Bone marrow (tissue), 2 donors: ENCODE measurements at regions not wholly inside any gene's neighbourhood (a gene's known extent, or its start where the extent isn't known, plus 50 kb on each side); places are given as distances from the start of the nearest gene placed in this dataset.

Experiments
- DNase-seq, 2 donors: peaks; one replicate each; lab custom pipeline; 2025; lab: John Stamatoyannopoulos, UW

DNA sequence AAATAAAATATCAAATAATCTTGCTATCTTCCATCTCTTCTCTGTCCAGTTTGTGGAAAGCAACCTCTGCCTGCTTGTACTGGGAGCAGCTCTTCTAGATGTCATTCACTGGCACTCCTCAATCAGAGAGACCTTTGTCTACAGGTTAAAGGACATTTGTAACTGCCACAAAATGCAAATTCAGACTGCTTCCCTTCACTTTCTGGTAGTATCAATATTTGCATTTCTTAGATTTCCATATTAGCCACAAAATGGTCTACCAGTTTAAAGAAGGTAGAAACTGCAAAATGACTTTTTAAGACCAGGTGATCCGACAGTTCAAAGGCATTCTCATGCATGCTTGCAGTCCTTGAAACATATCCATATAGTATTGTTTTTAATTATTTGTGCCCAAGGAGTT is 51.7 kb upstream of the RCN1 start:
- DNase-seq = no peak

DNA sequence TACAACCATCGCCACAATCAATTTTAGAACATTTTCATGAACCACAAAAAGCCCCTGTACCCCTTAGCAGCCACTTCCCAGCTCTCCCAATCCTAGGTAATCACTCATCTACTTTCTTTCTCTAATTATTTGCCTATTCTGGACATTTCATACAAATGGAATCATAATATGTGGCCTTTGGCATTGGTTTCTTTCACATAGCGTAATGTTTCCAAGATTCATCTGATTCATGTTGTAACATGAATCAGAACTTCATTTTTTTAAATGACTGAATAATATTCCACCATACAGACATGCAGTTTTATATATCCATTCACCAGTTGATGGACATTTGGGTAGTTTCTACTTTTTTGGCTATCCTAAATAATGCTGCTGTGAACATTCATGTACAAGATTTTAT is 56.2 kb upstream of the RCN1 start:
- no peak for DNase-seq

DNA sequence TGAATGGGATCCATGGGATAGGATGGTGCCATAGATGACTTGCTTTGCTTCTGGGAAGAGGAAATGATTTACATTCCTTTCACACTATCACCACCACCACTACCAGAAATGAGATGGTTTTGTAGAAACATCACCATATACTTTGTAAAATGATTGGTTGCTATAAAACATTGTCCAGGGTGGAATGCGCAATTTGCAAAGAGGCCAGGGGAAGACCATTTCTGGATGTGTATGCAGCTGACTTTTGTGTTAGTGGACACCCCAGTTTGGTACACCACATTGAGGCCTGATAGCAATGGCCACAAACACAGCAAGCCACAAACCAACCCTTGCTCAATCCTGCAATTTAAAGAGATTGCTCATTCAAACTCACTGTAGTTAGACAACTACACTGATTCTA is 56.7 kb upstream of the RCN1 start:
- no peak for DNase-seq

DNA sequence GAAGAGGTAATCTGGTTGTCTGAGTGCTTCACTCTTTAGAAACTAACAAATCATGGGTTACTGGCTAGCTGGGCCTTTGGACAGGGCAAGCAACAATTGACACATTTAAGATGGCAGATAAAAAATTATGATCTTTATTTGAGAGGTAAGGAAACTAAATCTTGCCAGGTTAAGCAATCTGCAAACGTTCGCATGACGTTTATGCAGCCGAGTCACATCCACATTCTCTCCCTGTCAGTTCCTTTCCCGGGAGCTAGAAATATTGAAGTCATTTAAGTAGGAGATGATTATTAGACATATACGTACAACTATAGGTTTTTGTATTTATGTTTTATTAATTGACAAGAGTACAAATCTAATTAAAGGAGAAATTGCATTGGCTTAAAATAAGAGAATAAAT is 57.4 kb upstream of the RCN1 start:
- no peak for DNase-seq

DNA sequence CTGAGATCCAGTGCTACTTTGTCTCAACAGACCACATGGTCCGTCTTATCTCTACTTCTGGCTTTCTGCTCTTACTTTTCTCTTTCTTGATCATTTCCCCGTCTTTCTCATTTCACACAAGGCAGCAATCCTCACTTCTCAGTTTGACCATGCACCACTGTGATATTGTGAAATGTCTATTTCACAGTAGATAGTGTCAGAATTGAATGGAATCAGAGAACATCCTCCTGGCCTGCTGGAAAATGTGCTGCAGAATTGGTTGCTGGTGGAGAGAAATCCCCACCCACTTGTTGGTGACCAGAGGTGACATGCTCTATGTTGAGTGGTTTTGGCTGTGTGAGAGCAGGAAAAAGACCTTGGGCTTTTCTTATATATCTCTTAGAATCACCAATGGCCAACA is 57.8 kb upstream of the RCN1 start:
- no peak for DNase-seq

DNA sequence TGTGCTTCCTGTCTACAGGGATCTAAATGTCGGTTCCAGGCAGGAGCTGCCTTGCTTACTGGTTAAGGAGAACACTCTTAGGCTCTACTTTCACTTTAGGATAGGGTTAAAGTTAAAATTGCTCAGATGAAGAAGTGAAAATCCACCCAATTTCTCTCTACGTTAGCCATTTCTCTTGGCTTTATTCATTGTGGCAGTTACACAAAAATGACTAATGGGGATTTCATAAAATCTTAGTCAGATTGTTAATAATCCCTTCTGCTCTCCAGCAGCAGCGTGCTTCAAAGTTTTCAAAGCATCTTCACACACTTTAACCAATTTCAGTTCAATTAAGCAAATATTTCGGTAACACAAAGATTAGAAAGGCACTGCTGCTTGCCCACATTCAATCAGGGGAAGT is 58.4 kb upstream of the RCN1 start:
- no peak for DNase-seq

DNA sequence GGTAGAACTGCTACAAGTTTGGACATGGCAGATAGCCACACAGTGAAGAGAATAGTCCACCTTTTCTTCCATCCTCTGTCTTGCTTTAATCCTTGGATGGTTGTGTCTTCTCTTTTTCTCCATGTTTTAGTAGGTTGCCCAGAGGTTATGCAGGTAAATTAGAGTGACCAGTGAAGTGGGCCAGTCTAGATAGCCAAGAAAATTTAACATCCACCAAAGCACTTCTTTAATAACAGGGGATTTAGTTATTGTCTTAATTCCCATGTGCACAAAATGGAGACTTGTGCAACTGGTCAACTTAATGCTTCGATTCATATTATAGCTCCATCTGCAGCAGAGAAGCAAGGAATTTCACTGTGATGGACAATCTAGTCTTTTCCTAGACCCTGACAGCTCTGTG is 58.8 kb upstream of the RCN1 start:
- no peak for DNase-seq

DNA sequence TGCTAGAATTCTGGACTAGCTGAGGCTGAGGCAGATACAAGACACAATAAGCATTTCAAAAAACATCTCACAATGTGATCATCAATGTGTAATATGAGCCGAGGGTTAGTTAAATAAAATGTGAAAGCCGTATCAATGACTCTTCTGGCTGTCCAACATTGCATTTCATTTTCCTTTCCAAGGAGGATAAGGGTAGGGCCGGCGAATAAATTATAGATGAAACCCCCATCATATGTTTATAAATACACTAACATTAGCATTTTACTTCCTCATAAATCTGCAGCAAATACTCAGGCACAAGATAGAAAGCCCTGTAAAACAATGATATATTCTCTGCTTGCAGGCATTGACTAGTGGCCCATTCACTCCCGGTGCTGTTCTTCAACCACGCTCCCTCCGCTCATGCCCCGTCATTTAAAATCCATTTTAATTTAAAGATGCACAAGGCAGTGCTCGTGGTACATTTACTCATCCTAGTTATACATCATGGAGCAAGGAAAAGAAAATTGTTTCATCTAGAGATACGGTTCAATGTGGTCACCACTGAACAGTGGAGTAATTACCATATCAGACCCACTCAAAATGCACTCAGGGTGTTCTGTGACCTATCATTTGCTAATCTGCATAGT is 59.9 kb upstream of the RCN1 start:
- DNase-seq = no peak

DNA sequence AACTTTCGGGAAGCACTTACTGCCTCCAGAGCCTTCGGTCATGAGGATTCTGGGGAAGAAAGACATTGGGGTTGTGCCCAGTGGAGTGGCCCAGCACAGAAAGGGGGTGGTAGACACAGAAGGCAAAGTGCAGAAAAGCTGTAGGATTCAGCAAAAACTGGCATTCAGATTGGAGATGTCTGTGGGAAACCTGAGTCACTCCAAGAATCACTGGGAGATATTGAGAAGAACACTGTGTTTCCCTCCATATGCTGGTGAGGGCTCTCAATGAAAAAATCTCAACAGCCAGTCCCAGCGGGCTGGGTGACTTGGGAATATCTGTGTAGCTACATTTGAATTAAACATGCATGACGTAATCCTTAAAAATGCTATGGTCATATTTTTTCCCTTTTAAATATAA is 61.2 kb upstream of the RCN1 start:
- DNase-seq = no peak

DNA sequence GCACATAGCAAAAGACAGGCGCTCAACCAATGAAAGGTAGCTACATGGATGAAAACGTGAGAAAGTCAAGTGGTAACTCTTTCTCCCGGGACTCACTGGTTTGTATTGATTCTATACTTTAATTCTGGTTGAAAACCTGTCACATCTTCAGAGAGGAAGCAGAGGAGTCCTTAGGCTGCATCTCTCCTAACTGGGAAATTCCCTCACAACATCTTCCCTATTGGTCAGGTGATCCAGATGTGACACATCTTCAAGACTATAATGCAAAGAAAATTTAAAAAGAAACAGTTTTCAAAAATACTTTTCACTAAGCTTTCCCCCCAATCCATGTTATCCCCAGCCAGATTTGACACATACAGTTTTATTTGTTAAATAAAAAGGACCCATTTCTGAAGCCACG is 62.7 kb upstream of the RCN1 start:
- no peak for DNase-seq

DNA sequence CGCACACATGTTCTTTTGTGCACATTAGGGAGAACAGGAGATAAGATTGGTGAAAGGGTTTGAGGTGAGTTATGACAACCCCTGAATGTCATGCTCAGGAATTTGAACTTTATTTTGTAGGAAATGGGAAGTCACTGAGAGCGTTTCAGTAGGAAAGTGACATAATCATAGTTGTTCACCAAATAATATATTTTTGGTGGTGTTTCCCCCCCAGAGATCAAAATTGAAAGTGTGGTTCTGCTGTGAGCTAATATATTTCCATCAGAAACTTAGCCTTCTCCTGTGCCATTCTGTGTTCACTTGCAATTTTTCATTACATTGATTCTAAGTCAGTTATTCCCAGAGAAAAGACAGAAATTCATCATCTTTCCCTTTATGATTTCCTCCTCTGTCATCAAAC is 64.1 kb upstream of the RCN1 start:
- no peak for DNase-seq

DNA sequence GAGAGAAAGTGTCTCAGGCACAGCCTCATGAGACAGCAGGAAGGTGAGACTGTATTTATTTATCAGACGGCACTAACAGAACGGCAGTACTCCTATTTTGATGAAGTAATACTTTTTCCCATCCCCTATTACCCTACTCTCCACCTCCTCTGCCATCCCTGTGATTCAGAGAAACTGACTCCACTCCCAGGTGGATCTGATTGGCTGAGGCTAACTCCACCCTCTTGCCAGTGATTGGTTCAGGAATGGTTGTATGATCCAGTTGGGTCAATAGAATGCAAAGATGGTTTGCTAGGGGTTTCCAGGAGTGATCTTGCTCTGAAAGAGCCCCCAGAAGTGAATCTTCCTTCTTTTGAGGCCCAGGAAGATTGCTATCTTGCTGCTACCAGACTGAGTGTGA is 65.9 kb upstream of the RCN1 start:
- no peak for DNase-seq

DNA sequence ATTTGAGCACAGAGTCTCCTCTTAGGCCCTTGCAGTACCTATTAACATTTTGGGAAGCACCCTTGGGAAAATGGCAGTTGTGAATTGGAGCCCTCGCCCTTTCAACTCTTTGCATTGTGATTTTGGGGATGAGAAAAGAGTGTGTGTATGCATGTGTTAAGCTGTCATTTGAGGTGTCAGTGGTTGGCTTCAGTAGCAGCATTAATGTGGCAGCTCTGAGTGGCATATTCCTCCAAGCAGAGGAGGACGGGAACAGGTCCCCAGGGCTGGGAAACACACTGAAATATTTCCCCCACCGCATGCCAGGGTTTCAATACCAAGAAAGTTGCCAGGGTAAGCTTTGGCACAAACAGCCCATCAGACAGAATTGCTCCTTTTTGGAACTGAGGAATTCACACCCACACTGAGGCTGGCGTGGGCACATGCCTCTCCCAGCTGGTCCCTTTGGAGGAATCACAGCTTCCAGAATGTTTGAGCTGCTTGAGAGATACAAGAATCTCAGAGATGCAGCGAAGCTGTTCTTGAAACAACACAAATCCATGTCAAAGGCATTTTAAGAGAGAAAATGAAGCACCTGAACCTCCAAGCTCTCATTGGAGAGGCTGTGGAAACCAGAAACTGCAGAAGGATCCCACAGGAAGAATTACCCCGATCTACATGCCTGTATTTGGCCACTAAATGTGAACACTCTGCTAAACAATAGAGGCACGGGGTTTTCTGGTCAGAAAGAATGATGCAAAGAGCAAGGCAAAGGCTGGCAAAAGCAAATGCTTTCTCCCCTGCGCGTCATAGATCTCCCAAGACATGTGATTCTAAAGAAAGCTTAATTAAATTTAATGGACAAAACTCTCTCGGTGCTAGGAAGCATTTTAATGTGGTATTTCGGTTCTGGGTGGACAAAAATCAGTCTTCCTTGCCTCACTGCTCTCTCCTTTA is 67.2 kb upstream of the RCN1 start:
- no peak for DNase-seq

DNA sequence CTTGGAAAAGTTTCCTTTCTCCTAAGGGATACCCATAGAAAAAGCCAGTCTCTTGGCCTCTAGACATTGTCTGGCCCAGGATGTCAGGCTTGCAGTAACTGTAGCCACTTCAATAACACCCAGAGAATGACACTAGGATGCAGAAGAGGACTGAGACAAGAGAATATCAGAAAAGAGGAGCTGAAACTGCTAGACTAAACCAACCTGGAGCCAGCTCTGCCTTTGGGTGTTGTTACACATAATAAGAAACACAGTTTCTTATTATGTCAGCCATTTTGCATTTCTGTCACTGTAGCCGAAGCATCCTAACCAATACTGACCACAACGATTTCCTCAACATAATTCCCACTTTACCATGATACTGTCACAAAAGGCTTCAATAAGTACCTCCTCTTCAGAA is 72.2 kb upstream of the RCN1 start:
- no peak for DNase-seq

DNA sequence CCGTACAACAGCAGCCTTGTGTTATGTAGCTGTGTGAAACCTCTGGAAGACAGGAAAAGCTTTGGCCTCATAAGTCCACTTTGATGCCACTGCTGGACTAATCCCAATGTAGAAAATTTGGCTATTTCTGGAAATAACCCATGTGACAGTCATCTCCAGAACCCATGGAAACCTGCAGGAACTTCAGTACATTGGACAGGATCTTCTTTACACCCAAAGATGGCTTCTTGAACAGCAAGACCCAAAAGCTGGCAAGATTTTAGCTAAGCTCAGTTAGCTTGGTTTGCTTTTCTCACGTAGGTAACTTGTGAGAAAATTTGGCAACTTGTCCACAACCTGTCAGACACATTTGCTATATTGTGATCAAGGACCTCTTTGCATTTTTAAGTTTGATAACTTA is 74.8 kb upstream of the RCN1 start:
- DNase-seq = no peak

DNA sequence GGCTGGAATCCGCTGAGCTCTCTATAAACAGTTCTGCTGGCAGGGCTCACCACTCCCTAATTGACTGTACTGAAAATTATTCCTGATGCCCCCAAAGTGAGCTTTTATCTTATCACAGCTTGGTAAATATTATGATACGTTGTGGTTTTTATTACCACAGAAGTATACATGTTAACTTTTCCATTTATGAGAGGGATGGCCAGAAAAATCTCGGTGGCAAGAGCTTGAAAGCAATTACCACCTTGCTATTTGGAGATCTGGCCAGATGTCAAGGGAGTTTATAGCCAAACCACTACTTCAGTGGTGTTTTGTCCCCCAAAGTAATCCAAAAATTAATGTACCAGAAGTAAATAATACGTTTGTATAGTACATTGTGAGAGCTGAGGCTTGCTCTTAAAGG is 75.4 kb upstream of the RCN1 start:
- DNase-seq = no peak

DNA sequence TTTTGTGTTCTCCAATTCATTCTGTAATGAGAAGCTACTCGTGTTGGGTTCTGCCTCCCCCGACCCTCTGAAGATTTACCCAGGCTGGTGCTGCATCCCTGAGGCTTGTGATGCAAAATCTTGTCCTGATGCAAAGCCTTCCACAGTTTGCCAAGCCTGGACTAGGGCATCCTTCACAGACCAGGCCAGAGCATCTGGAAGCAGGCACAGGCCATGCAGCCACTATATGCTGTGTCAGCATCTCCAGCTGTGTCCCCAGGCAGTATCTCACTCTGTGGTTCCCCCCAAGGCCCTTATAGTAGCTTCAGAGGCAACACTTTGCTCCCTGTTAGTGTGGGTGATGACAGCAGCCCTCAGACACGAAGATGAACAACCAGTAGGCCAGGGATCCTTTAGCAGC is 77.3 kb upstream of the RCN1 start:
- DNase-seq = no peak

DNA sequence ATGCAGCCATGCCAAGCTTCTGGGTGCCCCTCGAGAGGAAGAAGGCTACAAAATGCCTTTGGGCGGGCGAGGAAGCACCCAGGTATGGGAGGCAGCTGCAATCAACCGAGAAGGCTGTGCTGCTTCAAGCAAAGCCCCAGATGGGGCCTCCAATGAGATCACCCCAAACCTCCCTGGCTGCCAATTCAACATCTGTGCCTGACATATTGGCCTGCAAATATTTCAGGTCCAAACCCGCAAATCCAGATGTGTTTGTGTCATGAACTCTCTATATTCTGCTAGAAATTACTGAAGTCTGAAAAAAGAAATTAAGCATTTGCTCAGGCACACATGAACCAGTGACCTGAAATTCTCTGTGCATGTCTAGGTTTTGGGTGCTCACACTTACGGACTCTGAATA is 78.8 kb upstream of the RCN1 start:
- no peak for DNase-seq

DNA sequence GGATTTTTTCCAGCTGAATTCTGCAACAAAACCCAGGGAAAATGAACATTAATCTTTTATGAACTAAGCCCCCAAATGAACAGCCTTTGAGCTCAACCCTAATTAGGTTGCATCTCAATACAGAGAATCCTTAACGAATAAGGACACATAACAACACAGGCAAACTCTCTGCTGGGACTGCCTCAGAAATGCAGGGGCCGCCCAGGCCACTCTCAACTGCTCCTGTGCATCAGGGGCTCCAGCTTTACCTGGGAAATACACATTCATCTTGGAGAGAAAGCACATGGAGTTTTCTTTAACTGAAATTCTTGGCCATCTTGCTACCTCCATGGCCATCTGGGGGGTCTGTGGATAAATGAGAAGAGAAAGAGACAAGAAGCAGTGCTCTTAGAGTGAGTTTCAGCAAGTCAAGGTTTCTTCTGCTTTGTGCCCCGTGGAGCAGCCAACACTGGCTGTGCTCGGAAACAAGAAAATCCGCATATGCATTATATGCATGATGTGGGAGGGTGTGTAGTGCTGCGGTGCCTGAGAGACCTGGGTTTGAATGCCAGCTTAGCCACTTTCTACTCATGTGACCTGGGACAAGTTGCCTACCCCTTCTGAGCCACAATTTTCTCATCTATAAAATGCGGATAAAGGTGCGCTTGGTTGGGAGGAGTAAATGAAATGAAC is 81.9 kb upstream of the RCN1 start:
- no peak for DNase-seq

DNA sequence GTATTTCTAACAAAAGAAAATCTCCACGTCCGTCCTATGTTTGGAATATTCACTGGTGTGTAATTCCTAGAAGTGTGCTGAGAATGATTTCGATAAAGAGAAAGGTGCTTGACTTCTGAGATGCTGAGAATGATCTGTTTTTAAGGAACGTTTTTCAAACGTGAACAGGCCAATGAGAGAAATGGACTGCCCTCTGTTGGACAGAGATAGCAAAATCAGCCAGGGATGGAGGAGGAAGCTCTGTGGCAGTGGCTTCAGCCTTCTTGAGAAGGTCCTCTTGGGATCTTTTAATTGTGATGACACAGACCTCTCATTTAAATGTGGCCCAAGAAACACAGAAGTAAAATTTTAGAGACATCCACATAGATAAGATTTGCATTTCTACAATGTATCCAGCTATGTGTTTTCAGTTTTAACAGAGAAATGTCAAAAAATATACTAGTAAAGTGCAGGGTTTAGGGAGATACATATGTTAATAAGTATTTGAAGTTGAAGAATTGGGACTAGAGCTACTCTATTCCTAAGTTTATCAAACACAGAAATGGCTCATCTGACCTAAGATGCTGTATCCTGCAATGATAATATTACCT is 84.0 kb upstream of the RCN1 start:
- no peak for DNase-seq

DNA sequence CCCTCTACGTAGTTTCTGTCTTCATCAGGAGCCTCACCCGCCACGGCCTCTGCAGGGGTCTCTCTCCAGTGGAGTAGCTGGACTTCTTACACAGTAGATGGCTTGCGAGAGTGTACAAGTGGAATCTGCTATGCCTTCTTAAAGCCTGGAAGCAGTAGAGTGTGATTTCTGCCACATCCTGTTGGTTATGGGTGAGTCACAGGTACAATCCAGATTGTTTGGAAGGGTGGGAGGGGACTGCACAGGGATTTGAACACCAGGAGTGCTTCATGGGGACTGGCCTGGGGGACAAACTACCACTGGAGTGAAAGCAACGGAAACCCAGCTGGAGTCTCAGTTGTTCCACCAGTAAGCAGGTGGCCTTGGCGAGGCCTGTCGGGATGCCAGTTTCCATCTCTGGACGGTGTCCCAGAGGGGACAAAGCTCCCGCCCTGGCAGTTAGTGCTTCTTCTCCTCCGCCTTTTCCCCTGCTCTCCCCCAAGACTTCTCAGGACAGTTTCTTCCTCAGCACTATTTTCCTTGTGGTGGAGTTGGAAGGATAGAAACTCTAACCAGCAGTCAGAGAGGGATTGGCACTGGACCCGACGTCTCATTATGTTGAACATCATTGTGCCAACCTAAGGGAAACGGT is 85.0 kb upstream of the RCN1 start:
- DNase-seq = no peak

DNA sequence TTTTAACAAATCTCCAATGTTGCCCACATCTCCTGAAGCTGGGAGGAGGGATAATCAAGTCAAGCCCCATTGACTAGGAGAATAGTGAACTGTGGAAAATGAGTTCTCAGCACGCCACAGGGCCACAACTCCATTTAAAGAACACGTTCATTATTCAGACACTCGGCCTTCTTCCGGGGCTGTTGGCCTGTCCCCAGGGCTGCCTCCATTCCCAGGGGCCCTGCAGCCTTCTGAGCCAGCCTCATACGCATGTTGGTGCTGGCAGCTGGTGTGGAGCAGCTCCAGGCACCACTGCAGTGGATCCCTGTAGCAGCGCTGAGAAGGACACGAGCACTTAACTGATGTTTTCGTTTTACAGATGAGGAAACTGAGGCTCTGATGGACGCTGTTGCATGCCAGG is 87.5 kb upstream of the RCN1 start:
- no peak for DNase-seq
